COLO668 (cell line): ENCODE measurements at regions not wholly inside any gene's neighbourhood (a gene's known extent, or its start where the extent isn't known, plus 50 kb on each side); places are given as distances from the start of the nearest gene placed in this dataset.

ENCODE experiments used
- DNase-seq: peaks from one replicate; lab custom pipeline; 2025; ENCODE audit not compliant: unreplicated experiment; lab: John Stamatoyannopoulos, UW

DNA sequence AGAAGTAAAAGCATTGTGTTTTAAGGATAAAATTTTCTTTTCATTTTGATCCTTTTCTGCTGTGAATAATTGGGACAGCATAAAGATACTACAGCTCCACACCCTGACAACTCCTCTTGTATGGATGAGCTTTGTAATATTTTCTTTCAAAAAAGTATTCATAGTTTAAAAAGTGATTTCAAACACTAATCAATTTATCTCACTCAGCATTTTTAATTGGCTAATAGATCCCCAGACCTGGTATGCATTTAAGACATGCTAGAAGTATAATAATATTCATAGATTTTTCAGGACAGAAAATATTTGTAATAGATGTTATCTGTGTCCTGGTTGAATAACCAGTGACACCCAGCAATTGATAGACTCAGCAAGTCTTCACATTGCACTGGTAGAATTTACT is 510.7 kb downstream of the RIT2 start:
- no peak for DNase-seq

DNA sequence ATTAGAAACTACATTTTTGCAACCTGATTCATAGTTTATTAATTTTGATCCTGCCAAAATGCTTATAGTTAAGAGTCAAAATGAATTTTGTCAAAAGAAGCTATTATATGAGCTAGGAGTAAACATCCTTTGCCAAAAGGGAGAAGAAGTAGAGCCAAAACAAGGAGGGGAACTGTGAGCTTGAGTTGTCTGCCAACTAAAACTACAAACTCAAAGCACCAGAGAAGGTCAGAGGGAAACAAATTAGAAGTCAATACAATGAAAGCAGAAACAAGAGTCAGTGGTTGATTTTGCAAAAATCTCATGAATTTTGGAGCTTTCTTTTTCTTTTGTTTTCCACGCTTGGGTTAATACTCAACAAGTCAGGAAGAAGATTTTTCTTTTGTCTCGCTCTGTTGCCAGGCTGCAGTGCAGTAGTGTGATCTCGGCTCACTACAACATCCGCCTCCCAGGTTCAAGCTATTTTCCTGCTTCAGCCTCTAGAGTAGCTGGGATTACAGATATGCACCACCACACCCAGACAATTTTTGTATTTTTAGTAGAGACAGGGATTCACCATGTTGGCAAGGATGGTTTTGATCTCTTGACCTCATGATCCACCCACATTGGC is 508.5 kb downstream of the RIT2 start:
- DNase-seq: no peak

DNA sequence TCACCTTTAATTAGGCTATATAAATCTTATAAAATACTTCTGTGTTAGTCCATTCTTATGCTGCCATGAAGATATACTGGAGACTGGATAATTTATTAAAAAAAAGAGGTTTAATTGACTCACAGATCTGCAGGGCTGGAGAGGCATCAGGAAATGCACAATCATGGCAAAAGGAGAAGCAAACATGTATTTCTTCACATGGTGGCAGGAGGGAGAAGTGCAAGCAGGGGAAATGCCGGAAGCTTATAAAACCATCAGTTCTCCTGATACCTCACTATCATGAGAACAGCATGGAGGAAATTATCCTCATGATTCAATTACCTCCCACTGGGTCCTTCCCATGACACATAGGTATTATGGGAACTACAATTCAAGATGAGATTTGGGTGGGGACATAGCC is 504.4 kb downstream of the RIT2 start:
- no peak for DNase-seq

DNA sequence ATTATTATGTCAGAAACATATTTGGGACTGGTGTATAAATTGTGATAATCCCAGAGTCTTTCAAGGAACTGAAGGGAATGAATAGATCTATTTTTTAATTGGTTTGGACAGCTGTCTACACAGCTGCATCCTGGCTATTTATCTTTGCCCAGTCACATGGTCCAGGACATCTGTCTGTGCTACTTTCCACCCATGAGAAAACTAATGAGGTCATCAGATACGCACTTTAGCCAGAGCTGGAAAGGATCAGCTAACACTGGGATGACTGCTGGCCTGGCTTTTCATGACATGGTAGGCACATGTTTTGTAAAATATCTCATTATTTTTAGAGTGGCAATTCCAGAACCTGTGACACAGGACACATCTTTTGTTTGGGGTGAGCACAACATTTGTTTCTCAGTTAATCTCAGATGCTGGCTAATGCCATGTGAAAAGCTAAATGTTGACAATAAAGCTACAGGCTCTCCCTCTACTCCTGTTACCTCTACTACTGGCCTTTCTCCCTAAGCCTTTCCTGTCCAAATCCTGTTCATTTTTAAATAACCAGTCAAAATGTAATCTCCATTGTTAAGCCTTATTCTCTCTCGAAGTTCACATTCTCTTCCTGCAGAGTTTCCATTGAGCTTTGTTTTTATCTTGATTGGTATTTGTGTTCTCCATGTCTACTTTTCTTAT is 500.7 kb downstream of the RIT2 start:
- DNase-seq: peak; percentile 86

DNA sequence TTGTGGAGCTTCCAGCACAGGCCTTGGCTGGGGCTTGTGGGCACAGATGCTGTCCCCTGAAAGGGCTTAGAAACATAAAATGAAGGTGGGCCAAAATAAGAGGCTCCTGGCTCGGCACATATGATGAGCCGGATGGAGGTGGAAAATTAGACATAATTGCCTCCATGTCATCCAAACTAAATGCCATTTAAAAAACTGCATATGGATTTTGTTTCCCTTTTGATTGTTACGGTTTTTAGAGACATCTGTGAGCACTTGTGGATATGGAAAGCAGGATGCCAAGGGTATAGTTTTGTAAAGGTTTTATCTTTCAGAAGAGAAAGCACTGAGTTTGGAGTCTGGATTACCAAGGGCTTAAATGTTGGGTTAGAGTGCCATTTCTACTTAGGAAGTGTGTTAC is 498.3 kb downstream of the RIT2 start:
- DNase-seq: no peak

DNA sequence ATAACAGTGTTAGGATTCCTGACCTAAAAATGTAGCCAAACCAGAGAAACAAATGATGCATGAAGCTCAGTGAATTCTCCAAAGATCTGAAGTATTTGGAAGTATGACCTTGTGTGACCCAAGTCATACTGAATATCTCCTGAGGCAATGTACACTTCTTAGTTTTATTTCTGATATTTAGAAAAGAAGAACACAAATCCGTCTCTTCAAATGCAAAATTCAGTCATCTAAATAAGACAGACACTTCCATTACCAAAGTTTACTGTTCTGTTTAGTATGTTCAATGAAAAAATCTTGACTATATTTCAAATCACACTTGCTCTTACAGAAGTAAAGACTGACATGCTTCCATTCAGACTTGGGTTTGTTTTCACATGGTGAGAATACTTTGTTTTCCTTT is 495.7 kb downstream of the RIT2 start:
- DNase-seq: no peak

DNA sequence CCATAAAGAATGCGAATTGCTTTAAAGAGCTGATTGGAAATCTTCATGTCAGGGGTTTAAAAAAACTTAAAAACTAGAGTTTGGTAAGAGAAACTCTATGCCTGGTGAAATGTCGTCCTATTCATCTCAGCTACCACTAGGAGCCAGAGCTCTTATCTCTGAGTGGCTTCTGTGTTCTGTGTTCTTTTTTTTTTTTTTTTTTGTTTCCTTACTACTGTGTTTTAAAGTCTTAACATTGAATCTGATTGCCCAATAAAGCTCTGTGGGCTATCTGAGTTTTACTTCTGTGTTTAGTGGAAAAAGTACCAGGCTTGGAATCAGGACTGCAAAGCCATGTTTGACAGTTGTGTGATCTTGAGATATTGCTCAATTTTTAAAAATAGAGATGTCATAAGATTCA is 494.8 kb downstream of the RIT2 start:
- DNase-seq: no peak

DNA sequence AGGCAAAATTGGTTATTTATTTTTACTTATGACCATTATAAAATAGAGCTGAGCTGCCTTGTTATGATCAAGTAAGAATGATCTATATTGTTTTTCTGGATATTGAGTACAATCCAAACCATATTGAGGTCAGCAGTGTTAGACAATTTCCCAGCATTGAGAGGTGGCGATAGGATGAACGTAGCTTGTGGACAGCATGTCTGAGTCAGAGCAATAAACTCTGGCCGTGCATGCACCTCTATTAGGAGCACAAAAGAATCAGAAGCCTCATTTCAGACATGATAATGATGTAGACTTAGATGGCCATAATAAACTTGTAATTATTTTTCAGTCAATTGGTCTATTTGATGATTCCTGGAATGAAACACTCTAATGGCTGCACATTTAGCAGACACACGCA is 491.6 kb downstream of the RIT2 start:
- no peak for DNase-seq

DNA sequence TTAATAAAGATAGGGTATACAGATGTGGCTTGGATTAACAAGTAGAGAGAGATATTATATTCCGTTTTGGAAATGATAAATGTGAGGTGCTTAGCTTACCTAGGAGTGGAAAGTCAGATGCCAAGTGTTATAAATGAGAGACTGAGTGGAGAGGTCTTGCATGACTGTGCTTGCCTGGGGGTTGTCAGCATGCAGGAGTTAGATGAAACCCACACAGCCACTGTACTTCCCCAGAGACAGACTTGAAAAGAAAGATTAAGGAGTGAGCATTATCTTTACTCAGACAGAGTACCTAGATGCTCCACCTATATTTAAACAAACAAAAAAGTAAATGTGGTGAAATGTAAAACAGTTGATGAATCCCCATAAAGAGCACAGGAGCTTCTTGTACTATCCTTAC is 482.7 kb downstream of the RIT2 start:
- DNase-seq: no peak

DNA sequence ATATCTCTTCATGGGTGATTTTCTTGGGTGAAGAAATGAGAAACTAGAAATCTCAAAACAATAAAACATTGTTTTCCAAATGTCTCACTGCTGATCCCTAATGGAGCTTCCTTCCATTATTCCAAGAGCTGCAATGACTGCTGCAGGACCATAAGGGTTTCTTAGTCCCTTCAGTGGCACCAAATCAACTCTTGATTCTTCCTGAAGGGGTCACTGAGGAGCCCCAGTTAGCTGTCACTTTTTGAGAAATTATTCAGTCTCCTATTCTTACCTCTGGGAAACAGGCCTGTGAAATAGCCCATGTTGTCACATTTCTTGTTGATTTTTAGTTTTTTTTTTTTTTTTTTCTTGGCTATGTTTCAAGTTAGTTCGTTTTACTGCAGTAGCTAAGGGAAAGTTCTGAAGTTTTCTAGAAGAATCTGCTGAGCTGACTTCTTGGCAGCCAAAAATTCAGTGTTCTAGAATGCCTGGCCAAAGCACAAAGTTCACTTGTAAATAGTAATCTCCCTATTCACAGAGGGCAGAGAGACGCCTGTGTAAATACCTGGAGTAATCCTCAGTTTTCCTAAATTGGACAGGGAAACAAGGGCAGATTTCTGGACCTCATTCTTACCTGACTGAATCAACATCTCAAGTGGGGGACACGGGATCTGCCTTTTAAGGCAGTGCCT is 480.0 kb downstream of the RIT2 start:
- DNase-seq: no peak

DNA sequence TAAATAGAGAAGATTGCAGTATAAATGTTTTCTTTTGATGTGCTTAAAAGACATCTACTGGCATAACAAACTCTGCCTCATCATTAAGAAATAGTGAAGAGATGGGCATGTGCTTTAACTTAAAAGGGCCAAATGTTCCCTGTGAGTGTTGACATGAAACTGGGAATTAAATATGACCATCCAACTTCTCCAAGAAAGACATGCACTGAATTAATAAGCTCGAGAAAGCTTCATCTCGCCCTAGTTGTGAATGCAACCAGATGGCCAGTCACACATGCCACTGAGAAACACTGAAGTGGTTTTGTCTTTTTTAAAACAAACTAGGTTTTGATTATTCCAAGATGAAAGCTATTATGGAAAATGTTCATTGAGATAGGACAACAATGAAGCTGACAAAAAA is 479.2 kb downstream of the RIT2 start:
- DNase-seq: no peak

DNA sequence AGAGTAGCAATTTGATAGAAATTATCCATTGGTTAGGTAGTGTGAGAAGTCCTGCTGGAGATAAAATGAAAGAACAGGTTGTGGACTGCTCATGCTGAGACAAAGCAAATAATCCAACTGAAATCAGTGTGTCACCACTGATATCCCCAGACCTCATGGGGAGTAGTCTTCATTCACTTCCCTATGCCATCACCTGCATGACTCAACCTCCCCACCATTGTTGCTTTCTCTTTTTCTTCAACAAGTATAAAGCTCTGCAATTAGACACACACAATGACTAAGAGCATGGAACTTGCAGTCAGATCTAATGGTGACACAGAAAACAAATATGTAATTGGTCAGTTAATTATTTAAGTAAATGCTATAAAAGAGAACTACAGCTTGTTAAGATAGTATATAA is 475.3 kb downstream of the RIT2 start:
- DNase-seq: no peak

DNA sequence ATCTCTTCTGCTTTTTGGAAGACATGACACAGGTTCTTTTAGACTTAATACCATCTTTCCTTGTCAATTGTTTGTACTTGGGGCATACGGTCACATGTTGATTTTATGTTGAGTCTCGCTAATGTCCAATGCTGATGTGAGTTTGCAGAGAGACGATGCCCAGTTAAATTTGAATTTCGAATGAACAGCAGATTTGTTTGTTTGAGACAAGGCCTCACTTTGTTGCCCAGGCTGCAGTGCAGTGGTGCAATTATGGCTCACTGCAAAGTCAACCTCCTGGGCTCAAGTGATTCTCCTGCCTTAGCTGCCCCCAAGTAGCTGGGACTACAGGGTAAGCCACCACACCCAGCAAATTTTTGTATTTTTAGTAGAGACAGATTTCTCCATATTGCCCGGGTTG is 473.5 kb downstream of the RIT2 start:
- DNase-seq: no peak

DNA sequence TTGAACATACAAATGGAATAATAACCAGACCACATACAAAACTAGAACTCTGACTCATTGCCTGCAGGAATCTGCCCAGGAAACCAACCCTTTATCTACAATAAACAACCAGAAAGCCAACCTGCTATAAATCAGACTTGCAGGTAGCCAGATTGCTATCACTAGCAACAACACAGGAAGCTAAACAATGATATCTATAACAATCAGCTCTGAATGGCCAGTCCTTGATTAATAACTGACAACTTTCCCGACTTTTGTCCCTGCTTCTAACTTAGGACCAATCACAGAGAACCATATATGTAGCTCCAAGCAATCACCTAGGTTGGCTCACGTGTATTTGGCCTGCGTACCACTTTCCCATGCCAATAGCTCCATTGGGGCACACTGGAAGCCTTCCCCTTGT is 470.8 kb downstream of the RIT2 start:
- DNase-seq: no peak

DNA sequence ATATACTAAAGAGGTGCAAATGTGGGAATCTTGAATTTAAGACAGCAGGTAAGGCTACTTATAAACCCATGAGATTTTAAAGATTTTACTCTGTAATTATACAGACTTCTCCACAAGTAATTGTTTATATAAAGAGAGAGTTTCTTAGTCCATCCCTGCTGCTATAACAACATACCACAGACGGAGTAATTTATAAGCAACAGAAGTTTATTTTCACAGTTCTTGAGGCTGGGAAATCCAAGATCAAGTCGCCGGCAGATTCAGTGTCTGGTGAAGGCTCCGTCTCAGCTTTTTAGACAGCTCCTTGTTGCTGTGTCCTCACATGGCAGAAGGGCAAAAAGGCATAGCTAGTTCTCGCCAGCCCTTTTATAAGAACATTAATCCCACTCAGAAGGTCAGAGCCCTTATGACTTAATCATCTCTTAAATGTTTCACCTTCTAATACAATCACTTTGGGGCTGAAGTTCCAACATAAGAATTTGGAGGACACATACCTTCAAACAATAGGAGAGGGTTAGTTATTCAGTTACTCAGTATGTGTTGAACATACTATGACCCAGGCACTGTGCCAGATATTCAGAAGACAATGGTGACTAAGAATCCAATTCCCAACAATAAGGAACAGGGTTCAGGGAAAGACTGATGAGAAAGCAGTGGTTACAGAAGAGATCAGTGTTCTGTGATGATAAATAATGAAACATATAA is 466.0 kb downstream of the RIT2 start:
- no peak for DNase-seq

DNA sequence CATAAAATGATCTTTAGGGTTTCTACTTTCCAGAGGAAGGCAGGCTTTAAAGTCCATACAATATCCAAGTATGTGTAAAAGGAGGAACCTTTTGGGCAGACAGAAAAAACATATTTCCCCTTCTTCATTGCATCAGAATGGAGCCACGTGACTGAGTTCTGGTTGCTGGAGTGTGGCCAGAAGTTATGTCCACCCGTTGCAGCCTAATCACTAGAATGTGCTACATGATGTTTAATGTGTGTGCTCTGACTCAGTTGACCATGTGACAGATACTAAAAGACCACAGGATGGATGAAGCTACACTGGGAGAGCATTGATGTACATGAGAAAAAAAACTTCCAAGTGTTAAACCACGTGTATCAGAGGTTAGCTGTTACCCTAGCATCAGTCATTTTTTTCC is 460.9 kb downstream of the RIT2 start:
- no peak for DNase-seq

DNA sequence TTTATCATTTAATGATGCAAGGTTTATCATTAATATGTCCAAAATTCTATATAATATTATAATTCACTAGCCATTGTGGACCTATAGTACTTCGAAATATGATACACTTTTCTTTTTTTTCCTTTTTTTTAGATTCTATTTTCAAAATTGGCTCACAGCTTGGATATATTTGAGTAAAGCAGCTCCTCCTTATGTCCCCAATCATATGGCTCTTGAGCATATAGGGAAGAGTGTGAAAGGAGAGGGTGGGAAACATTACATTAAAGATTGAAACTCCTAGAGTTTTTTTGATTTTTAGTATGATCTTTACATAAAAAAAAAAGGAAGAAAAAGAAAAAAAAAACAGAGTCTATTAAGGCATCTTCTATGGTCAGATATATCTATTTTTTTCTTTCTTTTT is 457.9 kb downstream of the RIT2 start:
- no peak for DNase-seq

DNA sequence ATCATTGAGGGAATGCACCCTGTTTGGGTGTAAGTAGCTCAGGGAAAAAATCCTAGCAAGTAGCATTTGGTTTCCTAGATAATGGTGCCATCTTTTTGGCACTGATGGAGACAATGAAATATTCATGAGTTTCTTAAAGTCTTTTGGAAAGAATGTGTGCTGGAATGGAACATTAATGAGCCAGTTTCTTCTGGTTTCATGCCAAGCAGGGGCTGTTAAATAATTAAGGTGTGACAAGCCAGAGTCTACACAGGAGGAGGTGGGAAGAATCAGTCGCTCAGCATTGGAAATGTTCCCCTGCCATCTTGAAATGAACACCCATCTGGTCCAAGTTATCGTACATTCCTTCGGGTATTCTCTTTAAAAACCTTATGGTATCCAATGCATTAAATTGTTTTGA is 457.3 kb downstream of the RIT2 start:
- no peak for DNase-seq

DNA sequence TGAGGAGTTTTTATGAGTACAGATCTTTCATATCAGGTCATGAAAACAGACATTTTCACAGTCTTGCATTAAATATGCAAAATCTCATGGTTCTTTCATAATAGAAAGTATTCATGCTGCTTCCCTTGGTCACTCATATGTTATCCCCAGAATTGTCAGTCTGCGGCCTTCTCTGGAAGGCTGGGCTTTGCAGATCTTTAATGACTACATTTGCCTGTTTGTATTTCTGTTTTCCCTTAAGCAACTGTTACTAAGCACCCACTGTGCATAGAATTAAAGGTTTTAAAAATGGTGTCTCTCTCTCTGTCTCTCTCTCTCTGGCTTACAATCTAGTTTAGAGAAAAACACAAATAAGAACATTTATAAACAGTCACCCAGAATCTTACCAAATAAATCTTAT is 456.3 kb downstream of the RIT2 start:
- no peak for DNase-seq

DNA sequence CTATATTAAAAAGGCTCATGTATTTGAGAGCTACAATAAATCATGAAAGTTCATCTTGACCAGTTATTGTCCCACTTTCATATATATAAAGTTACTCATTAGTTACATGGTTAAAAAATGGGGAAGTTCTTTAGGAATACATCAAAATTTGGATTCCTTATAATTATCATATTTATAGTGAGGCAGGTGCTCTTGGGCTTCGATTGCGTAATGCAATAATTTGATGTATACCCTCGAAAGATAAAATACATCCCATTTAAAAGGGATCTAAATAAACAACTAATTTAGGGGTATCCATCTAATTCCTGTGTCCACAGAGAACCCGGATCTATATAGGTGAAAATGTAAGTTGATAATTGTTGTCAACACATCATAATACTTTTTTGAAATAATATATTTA is 444.6 kb downstream of the RIT2 start:
- DNase-seq: no peak

DNA sequence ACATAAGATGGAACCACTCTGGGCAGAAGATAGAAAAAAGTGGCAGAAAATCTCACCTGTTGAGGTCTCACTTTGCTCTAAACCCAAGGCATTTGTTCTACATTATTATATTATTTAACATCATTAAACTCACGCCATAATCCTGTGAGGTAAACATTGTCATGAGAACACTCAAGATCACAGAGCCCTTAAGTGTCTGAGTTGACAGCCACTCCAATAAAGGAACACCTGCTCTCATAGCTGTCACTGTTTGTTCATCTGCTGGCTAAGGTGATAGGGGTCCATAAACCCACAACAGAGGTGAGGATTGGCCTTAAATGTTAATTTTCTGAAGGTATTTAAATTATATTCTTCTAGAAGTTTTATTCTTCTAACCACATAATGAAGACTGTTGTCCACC is 439.7 kb downstream of the RIT2 start:
- DNase-seq: peak; percentile 59

DNA sequence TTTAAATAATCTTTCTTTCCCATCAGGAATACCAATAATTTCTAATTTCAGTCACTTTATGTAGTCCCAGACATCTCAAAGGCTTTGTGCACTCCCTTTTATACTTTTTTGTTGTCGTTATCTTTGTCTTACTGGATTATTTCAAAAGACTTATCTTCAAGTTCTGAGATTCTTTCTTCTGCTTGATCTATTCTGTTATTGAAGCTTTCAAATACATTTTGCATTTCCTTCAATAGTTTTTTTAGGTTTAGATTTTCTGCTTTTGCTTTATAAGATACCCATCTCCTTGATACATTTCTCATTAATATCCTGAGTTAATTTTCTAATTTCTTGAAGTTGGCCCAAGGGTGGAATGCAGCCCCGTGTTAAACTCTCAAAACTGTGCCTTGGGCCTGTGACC is 432.4 kb downstream of the RIT2 start:
- DNase-seq: no peak
